Fibroblast of lung (primary cell): ENCODE measurements at regions not wholly inside any gene's neighbourhood (a gene's known extent, or its start where the extent isn't known, plus 50 kb on each side); places are given as distances from the start of the nearest gene placed in this dataset.
A peak's percentile ranks its signal among the peaks of the same experiment; 100 is the strongest.

Experiments used
- DNase-seq, 2 donors: peaks; one replicate each; pipeline versions ENCODE4 v3.0.0 to v3.0.0-alpha.2; 2010; ENCODE audit warnings: low read depth in 2 of 2
- H2AFZ ChIP-seq: 2 replicates; pipeline ENCODE4 v1.5.1; 2012; ENCODE audit warnings: low read length, control low read depth, inconsistent platforms
- H3K27ac ChIP-seq: 2 replicates; pipeline ENCODE4 v1.5.1; 2011; ENCODE audit warnings: low read length, control low read depth; ENCODE audit not compliant: insufficient read depth
- H3K27me3 ChIP-seq: 2 replicates; pipeline ENCODE4 v1.5.1; 2011; ENCODE audit warnings: mild to moderate bottlenecking, low read length; ENCODE audit not compliant: control insufficient read depth, insufficient read depth
- H3K36me3 ChIP-seq: 2 replicates; pipeline ENCODE4 v1.5.1; 2011; ENCODE audit warnings: low read length; ENCODE audit not compliant: control insufficient read depth, insufficient read depth
- H3K4me1 ChIP-seq: 2 replicates; pipeline ENCODE4 v1.5.1; 2011; ENCODE audit warnings: low read length; ENCODE audit not compliant: control insufficient read depth, insufficient read depth; ENCODE audit errors: extremely low read depth
- H3K4me2 ChIP-seq: 2 replicates; pipeline ENCODE4 v1.5.1; 2011; ENCODE audit warnings: low read length, control low read depth; ENCODE audit not compliant: insufficient read depth; ENCODE audit errors: extremely low read depth
- H3K4me3 ChIP-seq, 4 experiments: fragments of 200-600 bp in 1 of 4; sonication (generic) in 1 of 4; replicated peaks in 1 of 4; 2 replicates each; pipeline ENCODE4 v1.5.1; 2011 to 2016; ENCODE audit warnings: low read length in 4 of 4, low read depth in 3 of 4, mild to moderate bottlenecking in 3 of 4, control low read depth in 2 of 4, inconsistent platforms in 1 of 4, mixed read lengths in 1 of 4; ENCODE audit not compliant: insufficient read depth in 1 of 4; ENCODE audit errors: control extremely low read depth in 1 of 4
- H3K79me2 ChIP-seq: 2 replicates; pipeline ENCODE4 v1.5.1; 2012; ENCODE audit warnings: mild to moderate bottlenecking, low read length, inconsistent platforms; ENCODE audit not compliant: control insufficient read depth, insufficient read depth
- H3K9ac ChIP-seq: 2 replicates; pipeline ENCODE4 v1.5.1; 2011; ENCODE audit warnings: mild to moderate bottlenecking, low read length, control low read depth; ENCODE audit not compliant: insufficient read depth
- H3K9me3 ChIP-seq: 2 replicates; pipeline ENCODE4 v1.5.1; 2012; ENCODE audit warnings: low read depth, low read length; ENCODE audit not compliant: control insufficient read depth, insufficient read depth
- H4K20me1 ChIP-seq: 2 replicates; pipeline ENCODE4 v1.5.1; 2011; ENCODE audit warnings: low read length; ENCODE audit not compliant: control insufficient read depth, insufficient read depth; ENCODE audit errors: extremely low read depth
- EZH2 ChIP-seq: IDR thresholded peaks from 2 replicates; pipeline ENCODE4 v1.5.1; 2012; ENCODE audit warnings: low read length, control low read depth, mild to moderate bottlenecking; ENCODE audit errors: missing control alignments
- TF ChIP-seq, protein P1 (sequence below), 2 donors: IDR thresholded peaks in 1 of 2; conservative IDR thresholded peaks in 1 of 2; 1 replicate in 1 of 2; 2 replicates in 1 of 2; pipeline ENCODE4 v1.5.1; 2011 to 2012; ENCODE audit warnings: low read length in 2 of 2, control low read depth in 1 of 2, inconsistent platforms in 1 of 2, low read depth in 1 of 2, mild to moderate bottlenecking in 1 of 2

DNA sequence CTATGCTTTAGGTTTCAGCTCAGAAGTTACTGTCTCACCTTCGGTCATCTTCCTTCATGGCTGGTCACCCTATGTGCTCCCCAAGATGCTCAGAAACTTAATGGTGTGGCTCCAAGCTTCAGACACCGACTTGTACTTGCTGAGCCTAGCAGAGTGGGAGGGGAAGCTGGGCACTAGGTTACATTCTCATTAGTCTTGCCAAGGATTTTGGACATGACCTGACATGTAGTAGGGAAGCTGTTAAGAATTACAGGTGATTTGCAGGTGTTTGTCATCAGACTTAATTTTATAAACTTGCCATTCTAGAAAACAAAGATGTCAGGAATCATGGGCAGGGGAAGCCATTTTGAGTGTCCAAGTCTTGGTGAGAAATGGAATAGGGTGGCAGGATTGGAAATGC lies 72.4 kb downstream of the CCNG2 start:
- H3K27me3 ChIP-seq, result peaks cover 9% of the 10 kb centered on the region
- DNase-seq, result no peak
- no peak overlapping the region for H3K27ac ChIP-seq

DNA sequence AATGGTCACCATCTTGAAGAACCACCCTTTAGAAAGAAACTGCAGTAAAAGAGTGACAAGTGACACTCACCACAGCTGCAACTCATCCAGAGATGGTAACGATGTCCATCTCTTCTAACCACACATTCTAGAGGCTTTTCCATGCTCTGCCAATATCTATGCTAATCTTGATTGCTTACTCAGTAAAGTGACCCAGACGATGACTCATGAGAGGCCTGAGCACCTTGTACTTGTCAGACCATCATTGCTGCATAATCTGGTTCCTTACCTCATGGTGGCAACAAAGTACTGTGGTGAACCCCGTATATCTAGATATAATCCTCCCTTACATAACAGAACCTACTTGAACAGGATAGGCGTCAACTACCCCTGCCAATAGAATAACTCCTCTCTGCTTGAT lies 75.6 kb downstream of the CCNG2 start:
- no peak overlapping the region for H2AFZ ChIP-seq
- no peak overlapping the region for H3K4me2 ChIP-seq
- H4K20me1 ChIP-seq, result no peaks in the 10 kb centered on the region
- H3K36me3 ChIP-seq, result no peaks in the 10 kb centered on the region
- no peak overlapping the region for H3K4me3 ChIP-seq
- H3K4me1 ChIP-seq, result no peaks in the 10 kb centered on the region
- H3K9me3 ChIP-seq, result no peaks in the 10 kb centered on the region
- H3K79me2 ChIP-seq, result no peaks in the 10 kb centered on the region
- peaks cover 5% of the 10 kb centered on the region for H3K27me3 ChIP-seq
- peak in 1 of 2 donors; percentile 64 for DNase-seq
- TF ChIP-seq EZH2, result no peak
- TF ChIP-seq, protein P1, sequence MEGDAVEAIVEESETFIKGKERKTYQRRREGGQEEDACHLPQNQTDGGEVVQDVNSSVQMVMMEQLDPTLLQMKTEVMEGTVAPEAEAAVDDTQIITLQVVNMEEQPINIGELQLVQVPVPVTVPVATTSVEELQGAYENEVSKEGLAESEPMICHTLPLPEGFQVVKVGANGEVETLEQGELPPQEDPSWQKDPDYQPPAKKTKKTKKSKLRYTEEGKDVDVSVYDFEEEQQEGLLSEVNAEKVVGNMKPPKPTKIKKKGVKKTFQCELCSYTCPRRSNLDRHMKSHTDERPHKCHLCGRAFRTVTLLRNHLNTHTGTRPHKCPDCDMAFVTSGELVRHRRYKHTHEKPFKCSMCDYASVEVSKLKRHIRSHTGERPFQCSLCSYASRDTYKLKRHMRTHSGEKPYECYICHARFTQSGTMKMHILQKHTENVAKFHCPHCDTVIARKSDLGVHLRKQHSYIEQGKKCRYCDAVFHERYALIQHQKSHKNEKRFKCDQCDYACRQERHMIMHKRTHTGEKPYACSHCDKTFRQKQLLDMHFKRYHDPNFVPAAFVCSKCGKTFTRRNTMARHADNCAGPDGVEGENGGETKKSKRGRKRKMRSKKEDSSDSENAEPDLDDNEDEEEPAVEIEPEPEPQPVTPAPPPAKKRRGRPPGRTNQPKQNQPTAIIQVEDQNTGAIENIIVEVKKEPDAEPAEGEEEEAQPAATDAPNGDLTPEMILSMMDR (conservative IDR thresholded peaks at IDR 0.05 in 1 of 2, IDR thresholded peaks at IDR 0.05 in 1 of 2; ENCODE audit: low read depth in 1 of 2, low read length in 2 of 2), result no peak
- H3K27ac ChIP-seq, result no peak overlapping the region
- H3K9ac ChIP-seq, result no peak overlapping the region

More for the DNA sequence above, 72.4 kb downstream of the CCNG2 start:
- Histone ChIP-seq H3K36me3 (no peaks in the 10 kb centered on the region), H3K4me3 (no peak overlapping the region), H3K4me1 (no peaks in the 10 kb centered on the region), H3K9ac (no peak overlapping the region), H2AFZ (no peak overlapping the region), H3K9me3 (no peaks in the 10 kb centered on the region), H3K4me2 (no peak overlapping the region), H4K20me1 (no peaks in the 10 kb centered on the region), H3K79me2 (no peaks in the 10 kb centered on the region)
- TF ChIP-seq, protein P1 (conservative IDR thresholded peaks at IDR 0.05 in 1 of 2, IDR thresholded peaks at IDR 0.05 in 1 of 2; ENCODE audit: low read depth in 1 of 2, low read length in 2 of 2), result no peak
- no peak for TF ChIP-seq EZH2

DNA sequence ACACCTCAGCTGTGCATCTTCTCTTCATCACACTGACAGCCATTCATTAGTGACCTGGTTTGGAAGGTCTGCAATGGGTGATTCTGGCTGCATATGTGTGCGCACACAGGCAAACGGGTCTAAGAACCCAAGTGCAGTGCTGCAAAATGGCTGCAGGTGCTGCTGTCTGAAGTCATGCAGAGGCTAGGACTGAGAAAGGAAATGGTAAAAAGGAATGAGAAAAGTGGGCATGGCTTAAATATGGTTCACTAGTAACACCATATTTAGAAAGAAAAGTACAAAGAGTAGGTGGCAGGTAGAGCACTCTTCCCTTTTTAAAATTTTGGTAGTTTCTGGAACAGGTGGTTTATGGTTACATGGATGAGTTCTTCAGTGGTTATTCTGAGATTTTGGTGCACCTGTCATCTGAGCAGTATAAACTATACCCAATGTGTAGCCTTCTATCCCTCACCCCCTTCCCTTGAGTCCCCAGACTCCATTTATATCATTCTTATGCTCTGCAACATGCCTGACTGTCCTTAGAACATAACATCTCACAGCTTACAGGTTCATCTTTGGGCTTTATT lies 78.4 kb downstream of the CCNG2 start:
- Histone ChIP-seq H3K9me3 (no peaks in the 10 kb centered on the region), H3K27ac (no peak overlapping the region), H3K79me2 (no peaks in the 10 kb centered on the region), H4K20me1 (no peaks in the 10 kb centered on the region), H3K4me2 (no peak overlapping the region), H3K4me3 (no peak overlapping the region), H3K27me3 (peaks cover 13% of the 10 kb centered on the region), H3K9ac (no peak overlapping the region), H3K4me1 (no peaks in the 10 kb centered on the region), H2AFZ (no peak overlapping the region), H3K36me3 (no peaks in the 10 kb centered on the region)
- DNase-seq, result no peak
- TF ChIP-seq, protein P1 (conservative IDR thresholded peaks at IDR 0.05 in 1 of 2, IDR thresholded peaks at IDR 0.05 in 1 of 2; ENCODE audit: low read depth in 1 of 2, low read length in 2 of 2), result no peak
- no peak for TF ChIP-seq EZH2
